Osteoblast (primary cell): ENCODE measurements at regions not wholly inside any gene's neighbourhood (a gene's known extent, or its start where the extent isn't known, plus 50 kb on each side); places are given as distances from the start of the nearest gene placed in this dataset.

Experiments used
- DNase-seq: peaks from one replicate; pipeline ENCODE4 v3.0.0; 2011; ENCODE audit warnings: low spot score, mixed read lengths; ENCODE audit not compliant: insufficient read length; ENCODE audit errors: missing footprints
- H2AFZ ChIP-seq: 2 replicates; pipeline ENCODE4 v1.6.0; 2011; ENCODE audit warnings: mild to moderate bottlenecking, low read length
- H3K27ac ChIP-seq: 2 replicates; pipeline ENCODE4 v1.5.1; 2011; ENCODE audit warnings: mild to moderate bottlenecking, low read depth, low read length, moderate library complexity
- H3K27me3 ChIP-seq: 2 replicates; pipeline ENCODE4 v1.6.0; 2012; ENCODE audit warnings: mild to moderate bottlenecking, control low read depth, inconsistent platforms, low read length, moderate library complexity; ENCODE audit not compliant: insufficient read depth
- H3K36me3 ChIP-seq: 2 replicates; pipeline ENCODE4 v1.5.1; 2011; ENCODE audit warnings: mild to moderate bottlenecking, low read length, control low read depth, moderate library complexity; ENCODE audit not compliant: insufficient read depth
- H3K4me1 ChIP-seq: 2 replicates; pipeline ENCODE4 v1.5.1; 2011; ENCODE audit warnings: mild to moderate bottlenecking, low read length, control low read depth, moderate library complexity; ENCODE audit not compliant: insufficient read depth
- H3K4me2 ChIP-seq: 2 replicates; pipeline ENCODE4 v1.6.0; 2011; ENCODE audit warnings: mild to moderate bottlenecking, low read length; ENCODE audit not compliant: insufficient read depth
- H3K4me3 ChIP-seq: fragments of 200-600 bp; sonication (generic); 3 replicates; pipeline ENCODE4 v1.5.1; 2012; ENCODE audit warnings: mild to moderate bottlenecking, low read length, inconsistent platforms; ENCODE audit not compliant: insufficient read depth
- H3K79me2 ChIP-seq: 2 replicates; pipeline ENCODE4 v1.6.0; 2012; ENCODE audit warnings: mild to moderate bottlenecking, low read length, control low read depth, inconsistent platforms; ENCODE audit not compliant: insufficient read depth
- H3K9me3 ChIP-seq: 2 replicates; pipeline ENCODE4 v1.5.1; 2011; ENCODE audit warnings: low read depth, low read length, control low read depth
- H4K20me1 ChIP-seq: 2 replicates; pipeline ENCODE4 v1.6.0; 2012; ENCODE audit warnings: mild to moderate bottlenecking, low read length, control low read depth; ENCODE audit not compliant: insufficient read depth
- TF ChIP-seq, protein P1 (sequence below): IDR thresholded peaks from 2 replicates; pipeline ENCODE4 v1.5.1; 2011; ENCODE audit warnings: mild to moderate bottlenecking, low read depth, low read length, moderate library complexity; ENCODE audit errors: extremely low read depth

DNA sequence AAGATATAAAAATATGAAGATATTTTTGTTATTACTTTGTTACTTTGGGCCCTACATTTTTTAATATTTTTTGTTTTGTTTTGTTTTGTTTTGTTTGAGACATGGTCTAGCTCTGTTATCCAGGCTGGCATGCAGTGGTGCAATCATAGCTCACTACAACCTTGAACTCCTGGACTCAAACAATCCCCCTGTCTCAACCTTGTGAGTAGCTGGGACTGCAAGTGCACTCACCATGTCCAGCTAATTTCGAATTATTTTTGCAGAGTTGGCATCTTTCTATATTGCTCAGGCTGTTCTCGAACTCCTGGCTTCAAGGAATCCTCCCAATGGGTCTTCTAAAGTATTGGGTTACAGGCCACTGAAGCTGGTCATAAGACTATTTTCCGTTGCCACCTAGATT lies 603.6 kb upstream of the PIK3C3 start:
- Histone ChIP-seq H3K36me3 (no peaks in the 10 kb centered on the region), H3K27ac (no peak overlapping the region), H3K4me3 (no peak overlapping the region), H4K20me1 (no peaks in the 10 kb centered on the region), H2AFZ (no peak overlapping the region), H3K79me2 (no peaks in the 10 kb centered on the region), H3K4me1 (no peaks in the 10 kb centered on the region), H3K27me3 (no peaks in the 10 kb centered on the region), H3K4me2 (no peak overlapping the region), H3K9me3 (no peaks in the 10 kb centered on the region)
- no peak for DNase-seq
- TF ChIP-seq, protein P1, sequence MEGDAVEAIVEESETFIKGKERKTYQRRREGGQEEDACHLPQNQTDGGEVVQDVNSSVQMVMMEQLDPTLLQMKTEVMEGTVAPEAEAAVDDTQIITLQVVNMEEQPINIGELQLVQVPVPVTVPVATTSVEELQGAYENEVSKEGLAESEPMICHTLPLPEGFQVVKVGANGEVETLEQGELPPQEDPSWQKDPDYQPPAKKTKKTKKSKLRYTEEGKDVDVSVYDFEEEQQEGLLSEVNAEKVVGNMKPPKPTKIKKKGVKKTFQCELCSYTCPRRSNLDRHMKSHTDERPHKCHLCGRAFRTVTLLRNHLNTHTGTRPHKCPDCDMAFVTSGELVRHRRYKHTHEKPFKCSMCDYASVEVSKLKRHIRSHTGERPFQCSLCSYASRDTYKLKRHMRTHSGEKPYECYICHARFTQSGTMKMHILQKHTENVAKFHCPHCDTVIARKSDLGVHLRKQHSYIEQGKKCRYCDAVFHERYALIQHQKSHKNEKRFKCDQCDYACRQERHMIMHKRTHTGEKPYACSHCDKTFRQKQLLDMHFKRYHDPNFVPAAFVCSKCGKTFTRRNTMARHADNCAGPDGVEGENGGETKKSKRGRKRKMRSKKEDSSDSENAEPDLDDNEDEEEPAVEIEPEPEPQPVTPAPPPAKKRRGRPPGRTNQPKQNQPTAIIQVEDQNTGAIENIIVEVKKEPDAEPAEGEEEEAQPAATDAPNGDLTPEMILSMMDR: no peak

GRCh38 chr18:41347057-41347456 lies 608.0 kb upstream of the PIK3C3 start:
- no peak overlapping the region for H3K4me3 ChIP-seq
- H3K27ac ChIP-seq: no peak overlapping the region
- no peaks in the 10 kb centered on the region for H3K27me3 ChIP-seq
- H3K79me2 ChIP-seq: no peaks in the 10 kb centered on the region
- no peaks in the 10 kb centered on the region for H4K20me1 ChIP-seq
- no peak overlapping the region for H3K4me2 ChIP-seq
- H3K4me1 ChIP-seq: no peaks in the 10 kb centered on the region
- H2AFZ ChIP-seq: no peak overlapping the region
- no peaks in the 10 kb centered on the region for H3K36me3 ChIP-seq
- H3K9me3 ChIP-seq: no peaks in the 10 kb centered on the region
- DNase-seq: no peak
- TF ChIP-seq, protein P1: no peak

DNA sequence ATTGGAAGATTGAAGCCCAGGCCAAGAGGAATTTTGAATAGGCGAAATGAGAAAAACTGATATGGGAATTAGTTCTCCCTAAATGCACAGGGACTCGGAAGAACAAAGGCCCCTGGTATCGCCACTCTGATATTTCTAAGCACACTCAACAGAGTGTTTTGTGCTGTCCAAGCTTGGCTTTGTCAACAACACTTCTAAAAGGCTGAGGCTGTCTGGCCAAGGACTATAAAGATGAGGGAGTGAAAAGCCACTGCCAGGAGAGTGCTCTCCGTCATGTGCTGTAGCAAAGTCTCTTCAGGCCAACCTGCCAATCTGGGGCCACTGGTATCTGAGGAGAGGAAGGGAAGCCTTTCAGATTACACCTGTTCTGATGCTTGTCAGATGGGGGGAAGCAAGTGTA lies 611.2 kb upstream of the PIK3C3 start:
- Histone ChIP-seq H3K4me1 (no peaks in the 10 kb centered on the region), H3K27ac (no peak overlapping the region), H3K36me3 (no peaks in the 10 kb centered on the region), H4K20me1 (no peaks in the 10 kb centered on the region), H2AFZ (no peak overlapping the region), H3K4me3 (no peak overlapping the region), H3K9me3 (no peaks in the 10 kb centered on the region), H3K4me2 (no peak overlapping the region), H3K27me3 (no peaks in the 10 kb centered on the region), H3K79me2 (no peaks in the 10 kb centered on the region)
- TF ChIP-seq, protein P1: no peak
- no peak for DNase-seq

GRCh38 chr18:41338341-41338740 lies 616.7 kb upstream of the PIK3C3 start:
- no peaks in the 10 kb centered on the region for H3K4me1 ChIP-seq
- H3K4me2 ChIP-seq: no peak overlapping the region
- no peak overlapping the region for H3K27ac ChIP-seq
- no peak overlapping the region for H2AFZ ChIP-seq
- TF ChIP-seq, protein P1: no peak
- H3K36me3 ChIP-seq: no peaks in the 10 kb centered on the region
- H4K20me1 ChIP-seq: no peaks in the 10 kb centered on the region
- H3K9me3 ChIP-seq: no peaks in the 10 kb centered on the region
- H3K4me3 ChIP-seq: no peak overlapping the region
- DNase-seq: no peak
- no peaks in the 10 kb centered on the region for H3K27me3 ChIP-seq
- no peaks in the 10 kb centered on the region for H3K79me2 ChIP-seq
